Activated CD4-positive, alpha-beta T cell treated with anti-CD3 and anti-CD28 coated beads, Interleukin-2, amount 10 ng/mL, durations not matched to agents 7 days and 5 days (primary cell): ENCODE measurements at regions not wholly inside any gene's neighbourhood (a gene's known extent, or its start where the extent isn't known, plus 50 kb on each side); places are given as distances from the start of the nearest gene placed in this dataset.

Source experiments
- CTCF ChIA-PET: fragments of 350-600 bp; sonication (Branson Sonifier 250); formaldehyde crosslinking; loops from one replicate; lab custom pipeline; 2021; ENCODE audit warnings: antibody characterized with exemption; lab: Charles Lee
- POLR2A ChIA-PET: fragments of 350-600 bp; sonication (Branson Sonifier 250); formaldehyde crosslinking; loops from one replicate; lab custom pipeline; 2021; ENCODE audit warnings: antibody characterized with exemption; lab: Charles Lee
- DNase-seq: peaks from one replicate; pipeline ENCODE4 v3.0.0-alpha.2; 2020
- H3K27ac Mint-ChIP-seq: one replicate; pipeline ENCODE4 v1.8.0; 2021; ENCODE audit warnings: mild to moderate bottlenecking, moderate library complexity, mixed read lengths
- H3K27me3 Mint-ChIP-seq: one replicate; pipeline ENCODE4 v1.8.0; 2021; ENCODE audit warnings: mixed read lengths
- H3K36me3 Mint-ChIP-seq: one replicate; pipeline ENCODE4 v1.8.0; 2021; ENCODE audit warnings: low read depth, mixed read lengths
- H3K4me1 Mint-ChIP-seq: one replicate; pipeline ENCODE4 v1.8.0; 2021; ENCODE audit warnings: mixed read lengths
- H3K4me3 Mint-ChIP-seq: one replicate; pipeline ENCODE4 v1.8.0; 2021; ENCODE audit warnings: mild to moderate bottlenecking, moderate library complexity, mixed read lengths
- H3K9me3 Mint-ChIP-seq: one replicate; pipeline ENCODE4 v1.8.0; 2021; ENCODE audit warnings: mixed read lengths

- Mint-ChIP-seq H3K4me3 (no peak overlapping the region), H3K4me1 (peaks cover 21% of the 10 kb centered on the region), H3K27me3 (no peaks in the 10 kb centered on the region), H3K27ac (no peak overlapping the region), H3K36me3 (no peaks in the 10 kb centered on the region), H3K9me3 (peaks cover 9% of the 10 kb centered on the region)
- ChIA-PET POLR2A (no interaction called here), CTCF (interaction anchor here (0.8 to 1.0 kb wide), 2 partner anchors 12 to 21 kb away, joined by 3 read pairs; no protein-coding TSS in a partner anchor)
- DNase-seq: no peak
Observed at GRCh38 chr4:81557306-81557705, 85.6 kb upstream of the RASGEF1B start.

GRCh38 chr4:81555489-81555888 lies 83.8 kb upstream of the RASGEF1B start:
- ChIA-PET CTCF (no interaction called here), POLR2A (no interaction called here)
- DNase-seq: no peak
- Mint-ChIP-seq H3K36me3 (no peaks in the 10 kb centered on the region), H3K9me3 (peaks cover 8% of the 10 kb centered on the region), H3K27me3 (no peaks in the 10 kb centered on the region), H3K27ac (no peak overlapping the region), H3K4me1 (peaks cover 11% of the 10 kb centered on the region), H3K4me3 (no peak overlapping the region)

GRCh38 chr4:81552086-81552485 lies 80.4 kb upstream of the RASGEF1B start:
- CTCF ChIA-PET: no interaction called here
- peaks cover 8% of the 10 kb centered on the region for H3K9me3 Mint-ChIP-seq
- no peaks in the 10 kb centered on the region for H3K27me3 Mint-ChIP-seq
- H3K27ac Mint-ChIP-seq: no peak overlapping the region
- DNase-seq: no peak
- peaks cover 8% of the 10 kb centered on the region for H3K4me1 Mint-ChIP-seq
- no peak overlapping the region for H3K4me3 Mint-ChIP-seq
- no peaks in the 10 kb centered on the region for H3K36me3 Mint-ChIP-seq
- POLR2A ChIA-PET: no interaction called here

GRCh38 chr4:81550388-81550859 lies 78.7 kb upstream of the RASGEF1B start:
- CTCF ChIA-PET: no interaction called here

GRCh38 chr4:81549984-81550383 lies 78.3 kb upstream of the RASGEF1B start:
- Mint-ChIP-seq H3K36me3 (no peaks in the 10 kb centered on the region), H3K9me3 (peaks cover 8% of the 10 kb centered on the region), H3K4me1 (peaks cover under 1% of the 10 kb centered on the region), H3K27ac (no peak overlapping the region), H3K4me3 (no peak overlapping the region), H3K27me3 (no peaks in the 10 kb centered on the region)
- CTCF ChIA-PET: no interaction called here
- POLR2A ChIA-PET: no interaction called here
- DNase-seq: no peak

More at GRCh38 chr4:81550388-81550859, 78.7 kb upstream of the RASGEF1B start:
- peaks cover 8% of the 10 kb centered on the region for H3K9me3 Mint-ChIP-seq
- no peaks in the 10 kb centered on the region for H3K36me3 Mint-ChIP-seq
- no peak overlapping the region for H3K4me3 Mint-ChIP-seq
- H3K4me1 Mint-ChIP-seq: peaks cover 5% of the 10 kb centered on the region
- DNase-seq: no peak
- POLR2A ChIA-PET: no interaction called here
- H3K27me3 Mint-ChIP-seq: no peaks in the 10 kb centered on the region
- H3K27ac Mint-ChIP-seq: no peak overlapping the region

- H3K9me3 Mint-ChIP-seq: peaks cover 9% of the 10 kb centered on the region
- no peak for DNase-seq
- no peaks in the 10 kb centered on the region for H3K27me3 Mint-ChIP-seq
- no peak overlapping the region for H3K4me3 Mint-ChIP-seq
- no peak overlapping the region for H3K27ac Mint-ChIP-seq
- no peaks in the 10 kb centered on the region for H3K4me1 Mint-ChIP-seq
- H3K36me3 Mint-ChIP-seq: no peaks in the 10 kb centered on the region
- CTCF ChIA-PET: no interaction called here
- POLR2A ChIA-PET: no interaction called here
Observed at GRCh38 chr4:81546777-81547176, 75.1 kb upstream of the RASGEF1B start.

GRCh38 chr4:81541161-81541945 lies 69.6 kb upstream of the RASGEF1B start:
- H3K4me1 Mint-ChIP-seq: no peaks in the 10 kb centered on the region
- no peak for DNase-seq
- H3K9me3 Mint-ChIP-seq: peaks cover 9% of the 10 kb centered on the region
- ChIA-PET CTCF (no interaction called here), POLR2A (no interaction called here)
- H3K27ac Mint-ChIP-seq: no peak overlapping the region
- no peak overlapping the region for H3K4me3 Mint-ChIP-seq
- H3K27me3 Mint-ChIP-seq: no peaks in the 10 kb centered on the region
- no peaks in the 10 kb centered on the region for H3K36me3 Mint-ChIP-seq

- H3K27me3 Mint-ChIP-seq: no peaks in the 10 kb centered on the region
- H3K4me1 Mint-ChIP-seq: no peaks in the 10 kb centered on the region
- ChIA-PET POLR2A (no interaction called here), CTCF (no interaction called here)
- DNase-seq: no peak
- H3K36me3 Mint-ChIP-seq: no peaks in the 10 kb centered on the region
- no peak overlapping the region for H3K27ac Mint-ChIP-seq
- no peak overlapping the region for H3K4me3 Mint-ChIP-seq
- peaks cover 9% of the 10 kb centered on the region for H3K9me3 Mint-ChIP-seq
Observed at GRCh38 chr4:81538716-81539427, 67.2 kb upstream of the RASGEF1B start.

- H3K27me3 Mint-ChIP-seq: no peaks in the 10 kb centered on the region
- DNase-seq: no peak
- ChIA-PET POLR2A (no interaction called here), CTCF (no interaction called here)
- no peak overlapping the region for H3K4me3 Mint-ChIP-seq
- H3K4me1 Mint-ChIP-seq: no peaks in the 10 kb centered on the region
- H3K36me3 Mint-ChIP-seq: peaks cover 2% of the 10 kb centered on the region
- H3K27ac Mint-ChIP-seq: no peak overlapping the region
- H3K9me3 Mint-ChIP-seq: peaks cover 21% of the 10 kb centered on the region
Observed at GRCh38 chr4:81531410-81531809, 59.7 kb upstream of the RASGEF1B start.

GRCh38 chr4:81528979-81529378 lies 57.3 kb upstream of the RASGEF1B start:
- DNase-seq: no peak
- CTCF ChIA-PET: no interaction called here
- H3K36me3 Mint-ChIP-seq: peaks cover 4% of the 10 kb centered on the region
- POLR2A ChIA-PET: no interaction called here
- H3K9me3 Mint-ChIP-seq: peaks cover 28% of the 10 kb centered on the region
- H3K27me3 Mint-ChIP-seq: no peaks in the 10 kb centered on the region
- H3K27ac Mint-ChIP-seq: no peak overlapping the region
- no peaks in the 10 kb centered on the region for H3K4me1 Mint-ChIP-seq
- no peak overlapping the region for H3K4me3 Mint-ChIP-seq

- POLR2A ChIA-PET: no interaction called here
Observed at GRCh38 chr4:81528200-81528599, 56.5 kb upstream of the RASGEF1B start.

GRCh38 chr4:81527709-81528108 lies 56.0 kb upstream of the RASGEF1B start:
- Mint-ChIP-seq H3K9me3 (peaks cover 25% of the 10 kb centered on the region), H3K27ac (no peak overlapping the region), H3K36me3 (peaks cover 4% of the 10 kb centered on the region), H3K4me1 (no peaks in the 10 kb centered on the region), H3K4me3 (no peak overlapping the region), H3K27me3 (no peaks in the 10 kb centered on the region)
- POLR2A ChIA-PET: no interaction called here
- no peak for DNase-seq
- CTCF ChIA-PET: no interaction called here

More at GRCh38 chr4:81528200-81528599, 56.5 kb upstream of the RASGEF1B start:
- CTCF ChIA-PET: no interaction called here
- Mint-ChIP-seq H3K4me3 (no peak overlapping the region), H3K9me3 (peaks cover 25% of the 10 kb centered on the region), H3K27me3 (no peaks in the 10 kb centered on the region), H3K4me1 (no peaks in the 10 kb centered on the region), H3K27ac (no peak overlapping the region), H3K36me3 (peaks cover 4% of the 10 kb centered on the region)
- no peak for DNase-seq

- Mint-ChIP-seq H3K27ac (no peak overlapping the region), H3K27me3 (no peaks in the 10 kb centered on the region), H3K9me3 (peaks cover 25% of the 10 kb centered on the region), H3K4me3 (no peak overlapping the region), H3K4me1 (no peaks in the 10 kb centered on the region), H3K36me3 (peaks cover 4% of the 10 kb centered on the region)
- ChIA-PET POLR2A (no interaction called here), CTCF (no interaction called here)
- no peak for DNase-seq
Observed at GRCh38 chr4:81527115-81527514, 55.4 kb upstream of the RASGEF1B start.
